K562 (cell line): ENCODE measurements at regions not wholly inside any gene's neighbourhood (a gene's known extent, or its start where the extent isn't known, plus 50 kb on each side); places are given as distances from the start of the nearest gene placed in this dataset.

Source experiments
- ATAC-seq: fragments of 200-7000 bp; cut with Tn5 transposase; 3 replicates; pipeline ENCODE4 v1.9.1; 2020; ENCODE audit warnings: moderate library complexity
- BruUV-seq: library from RNA; stranded (reverse); fragments of 400-500 nt; replicated peaks from 2 replicates; lab custom pipeline; 2021; lab: Mats Ljungman, UMichigan
- CTCF ChIA-PET: fragments of 300-600 bp; formaldehyde crosslinking; extraction: SDS; loops from one replicate; lab custom pipeline; 2021; ENCODE audit warnings: low intra/inter-chr PET ratio; lab: Yijun Ruan, JAX
- POLR2A ChIA-PET: fragments of 300-600, 350-650 bp; sonication (Branson Sonifier 250); formaldehyde crosslinking; extraction: SDS; loops from one replicate; lab custom pipeline; 2021; ENCODE audit warnings: antibody characterized with exemption, inconsistent platforms; lab: Yijun Ruan, JAX
- DNase-seq, 4 experiments: peaks; one replicate each; pipeline versions ENCODE4 v3.0.0 to v3.0.0-alpha.2; 2011 to 2018; ENCODE audit warnings: low spot score in 3 of 4, mixed read lengths in 3 of 4; ENCODE audit errors: extremely low read depth in 1 of 4
- FAIRE-seq: peaks from 2 replicates; lab custom pipeline; 2011; peaks lifted over from hg19 to GRCh38; lab: Jason Lieb, UNC
- H2AFZ ChIP-seq: 2 replicates; pipeline ENCODE4 v1.6.0; 2011; ENCODE audit warnings: low read depth, low read length, control low read depth, inconsistent platforms
- H3K27ac ChIP-seq: fragments of 200-600 bp; 3 replicates; pipeline ENCODE4 v1.8.0; 2011; ENCODE audit warnings: low read depth, mild to moderate bottlenecking, control low read depth, inconsistent platforms, low read length, moderate library complexity, mixed read lengths; ENCODE audit errors: extremely low read depth
- H3K27me3 ChIP-seq, 2 experiments: fragments of 300-600 bp in 1 of 2; 2 replicates in 1 of 2; 3 replicates in 1 of 2; pipeline versions ENCODE4 v1.6.0 to v1.8.0; 2011; ENCODE audit warnings: inconsistent platforms in 2 of 2, low read length in 2 of 2, mild to moderate bottlenecking in 1 of 2, mixed read lengths in 1 of 2, moderate library complexity in 1 of 2; ENCODE audit not compliant: control insufficient read depth in 2 of 2, insufficient read depth in 2 of 2
- H3K36me3 ChIP-seq: fragments of 300-600 bp; 3 replicates; pipeline ENCODE4 v1.8.0; 2011; ENCODE audit warnings: mild to moderate bottlenecking, low read length, inconsistent platforms; ENCODE audit not compliant: control insufficient read depth, insufficient read depth
- H3K4me1 ChIP-seq, 2 experiments: fragments of 200-600 bp in 1 of 2; replicated peaks in 1 of 2; 2 replicates in 1 of 2; 3 replicates in 1 of 2; pipeline versions ENCODE4 v1.5.1 to v1.8.0; 2011; ENCODE audit warnings: inconsistent platforms in 2 of 2, low read length in 2 of 2, mild to moderate bottlenecking in 1 of 2, mixed read lengths in 1 of 2, moderate library complexity in 1 of 2; ENCODE audit not compliant: control insufficient read depth in 2 of 2, insufficient read depth in 2 of 2
- H3K4me2 ChIP-seq: 2 replicates; pipeline ENCODE4 v1.6.1; 2011; ENCODE audit warnings: low read length, control low read depth, inconsistent platforms, mixed read lengths; ENCODE audit not compliant: insufficient read depth
- H3K4me3 ChIP-seq: fragments of 200-600 bp; sonication (generic), shearing (Covaris generic); 2 replicates; pipeline ENCODE4 v1.5.1; 2016; ENCODE audit warnings: control low read depth, inconsistent platforms
- H3K79me2 ChIP-seq: fragments of 200-600 bp; 3 replicates; pipeline ENCODE4 v1.8.0; 2011; ENCODE audit warnings: low read length, inconsistent platforms; ENCODE audit not compliant: control insufficient read depth, insufficient read depth
- H3K9ac ChIP-seq, 2 experiments: 2 replicates each; pipeline versions ENCODE4 v1.6.0 to v1.6.1; 2011; ENCODE audit warnings: low read depth in 2 of 2, low read length in 2 of 2, control low read depth in 1 of 2, inconsistent platforms in 1 of 2, mild to moderate bottlenecking in 1 of 2, mixed read lengths in 1 of 2; ENCODE audit not compliant: insufficient read depth in 1 of 2
- H3K9me1 ChIP-seq: one replicate; pipeline ENCODE4 v1.6.0; 2011; ENCODE audit warnings: inconsistent platforms, mild to moderate bottlenecking, low read length, moderate library complexity; ENCODE audit not compliant: control insufficient read depth, insufficient read depth
- H3K9me3 ChIP-seq: replicated peaks from 2 replicates; pipeline ENCODE4 v1.5.1; 2011; ENCODE audit warnings: low read depth, low read length, inconsistent platforms; ENCODE audit not compliant: control insufficient read depth, insufficient read depth
- H4K20me1 ChIP-seq: replicated peaks from 2 replicates; pipeline ENCODE4 v1.6.1; 2011; ENCODE audit warnings: low read length, inconsistent platforms, mixed read lengths; ENCODE audit not compliant: control insufficient read depth, insufficient read depth
- CEBPB ChIP-seq: fragments of 450-650 bp; IDR thresholded peaks from 2 replicates; pipeline ENCODE4 v1.6.1; 2016; ENCODE audit warnings: missing genetic modification characterization, missing compliant biosample characterization
- GTF2A2 ChIP-seq: IDR thresholded peaks from 2 replicates; pipeline ENCODE4 v1.6.1; 2016; ENCODE audit warnings: mild to moderate bottlenecking, missing genetic modification characterization, missing compliant biosample characterization
- IRF2 ChIP-seq: sonication (generic); formaldehyde crosslinking; IDR thresholded peaks from 2 replicates; pipeline ENCODE4 v1.8.1; 2022; ENCODE audit warnings: mild to moderate bottlenecking, missing genetic modification reagents
- KDM4B ChIP-seq, 2 experiments: fragments of 450-650 bp in 1 of 2; sonication (generic) in 1 of 2; IDR thresholded peaks; 2 replicates each; pipeline ENCODE4 v1.6.1; 2016 to 2017; ENCODE audit warnings: borderline replicate concordance in 2 of 2, antibody characterized with exemption in 1 of 2, low read depth in 1 of 2, mild to moderate bottlenecking in 1 of 2
- KLF16 ChIP-seq: IDR thresholded peaks from 2 replicates; pipeline ENCODE4 v1.6.1; 2016; ENCODE audit warnings: antibody characterized with exemption
- L3MBTL2 ChIP-seq: fragments of 450-650 bp; IDR thresholded peaks from 2 replicates; pipeline ENCODE4 v1.6.1; 2016; ENCODE audit warnings: mild to moderate bottlenecking, moderate library complexity
- NRF1 ChIP-seq, 2 experiments: fragments of 450-650 bp; IDR thresholded peaks in 1 of 2; conservative IDR thresholded peaks in 1 of 2; 2 replicates each; pipeline ENCODE4 v1.6.1; 2014; ENCODE audit warnings: mild to moderate bottlenecking in 2 of 2
- SMAD2 ChIP-seq: fragments of 150-350 bp; IDR thresholded peaks from 2 replicates; pipeline ENCODE4 v1.6.1; 2014; ENCODE audit warnings: low read depth, mild to moderate bottlenecking, low read length
- TAF9B ChIP-seq: fragments of 450-650 bp; IDR thresholded peaks from 2 replicates; pipeline ENCODE4 v1.6.1; 2018; ENCODE audit warnings: mild to moderate bottlenecking; ENCODE audit not compliant: partially characterized antibody
- ZNF316 ChIP-seq: fragments of 450-650 bp; IDR thresholded peaks from 2 replicates; pipeline ENCODE4 v1.6.1; 2016
- WGBS: fragments of 100-300 bp; shearing (Covaris generic); methylation state at CpG from one replicate; pipeline ENCODE4 v1.1.6; 2016; ENCODE audit warnings: low coverage, mixed read lengths; ENCODE audit not compliant: insufficient coverage; ENCODE audit errors: missing lambda C conversion rate; 5-methylcytosine and 5-hydroxymethylcytosine counted together
- in situ Hi-C: fragments of 300-500 bp; cut with MboI; formaldehyde crosslinking; loops from 4 replicates; pipeline ENCODE4 v1.15.0; 2018; ENCODE audit warnings: inconsistent platforms, mixed read lengths
- intact Hi-C: fragments of 100-400 bp; cut with micrococcal nuclease; formaldehyde crosslinking; loops from 2 replicates; pipeline ENCODE4 v1.14.2; 2022
- TF ChIP-seq, protein P1 (sequence below), 2 experiments: fragments of 450-650 bp in 1 of 2; sonication (generic) in 1 of 2; formaldehyde crosslinking in 1 of 2; IDR thresholded peaks; 2 replicates each; pipeline versions ENCODE4 v1.7.1 to v1.9.0; 2016 to 2022; ENCODE audit warnings: inconsistent platforms in 1 of 2, mild to moderate bottlenecking in 1 of 2, missing genetic modification reagents in 1 of 2

- no peak for TF ChIP-seq GTF2A2 (tag)
Measured at GRCh38 chr16:49057391-49057790, 224.2 kb downstream of the CBLN1 start (continued).

DNA sequence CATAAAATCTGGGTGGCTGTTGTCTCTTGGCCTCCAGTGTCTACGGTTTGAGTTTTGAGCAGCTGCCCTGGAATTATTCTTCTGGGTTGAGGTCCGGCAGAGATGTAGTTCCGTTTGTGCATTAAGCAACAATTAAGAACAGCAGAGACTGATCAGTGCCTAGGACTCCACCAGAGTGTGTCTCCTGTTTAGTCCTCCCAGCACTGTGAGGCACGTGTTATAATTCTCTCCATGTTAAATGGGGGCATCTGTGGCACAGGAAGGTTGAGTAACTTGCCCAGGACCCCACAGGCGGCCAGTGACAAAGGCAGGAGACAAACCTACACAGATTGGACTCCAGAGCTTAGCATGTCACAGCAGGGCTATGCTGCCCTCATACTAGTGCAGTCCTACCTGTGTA is 225.1 kb downstream of the CBLN1 start:
- no peak for ATAC-seq
- no peak overlapping the region for H3K9ac ChIP-seq
- H3K4me1 ChIP-seq: no peaks in the 10 kb centered on the region
- no peaks in the 10 kb centered on the region for H3K79me2 ChIP-seq
- no peaks in the 10 kb centered on the region for H3K36me3 ChIP-seq
- H4K20me1 ChIP-seq: no peaks in the 10 kb centered on the region; the same call in 1 of the 2 replicates
- no peak for FAIRE-seq
- CTCF ChIA-PET: no interaction called here
- WGBS: 0% methylated on average over 5 of the region's 5 CpGs
- no TSS peak for BruUV-seq
- POLR2A ChIA-PET: no interaction called here
- in situ Hi-C loops: no loop called here
- no peak for TF ChIP-seq KLF16
- no peak for TF ChIP-seq SMAD2
- TF ChIP-seq KDM4B (IDR thresholded peaks at IDR 0.05; ENCODE audit: borderline replicate concordance in 2 of 2, low read depth in 1 of 2): no peak
- no peak for TF ChIP-seq CEBPB (tag)
- TF ChIP-seq IRF2 (CRISPR knock-in tag): no peak
- TF ChIP-seq NRF1 (conservative IDR thresholded peaks at IDR 0.05 in 1 of 2, IDR thresholded peaks at IDR 0.05 in 1 of 2): no peak
- no peak for TF ChIP-seq L3MBTL2
- no peak for TF ChIP-seq TAF9B
- TF ChIP-seq ZNF316: no peak
- TF ChIP-seq, protein P1, sequence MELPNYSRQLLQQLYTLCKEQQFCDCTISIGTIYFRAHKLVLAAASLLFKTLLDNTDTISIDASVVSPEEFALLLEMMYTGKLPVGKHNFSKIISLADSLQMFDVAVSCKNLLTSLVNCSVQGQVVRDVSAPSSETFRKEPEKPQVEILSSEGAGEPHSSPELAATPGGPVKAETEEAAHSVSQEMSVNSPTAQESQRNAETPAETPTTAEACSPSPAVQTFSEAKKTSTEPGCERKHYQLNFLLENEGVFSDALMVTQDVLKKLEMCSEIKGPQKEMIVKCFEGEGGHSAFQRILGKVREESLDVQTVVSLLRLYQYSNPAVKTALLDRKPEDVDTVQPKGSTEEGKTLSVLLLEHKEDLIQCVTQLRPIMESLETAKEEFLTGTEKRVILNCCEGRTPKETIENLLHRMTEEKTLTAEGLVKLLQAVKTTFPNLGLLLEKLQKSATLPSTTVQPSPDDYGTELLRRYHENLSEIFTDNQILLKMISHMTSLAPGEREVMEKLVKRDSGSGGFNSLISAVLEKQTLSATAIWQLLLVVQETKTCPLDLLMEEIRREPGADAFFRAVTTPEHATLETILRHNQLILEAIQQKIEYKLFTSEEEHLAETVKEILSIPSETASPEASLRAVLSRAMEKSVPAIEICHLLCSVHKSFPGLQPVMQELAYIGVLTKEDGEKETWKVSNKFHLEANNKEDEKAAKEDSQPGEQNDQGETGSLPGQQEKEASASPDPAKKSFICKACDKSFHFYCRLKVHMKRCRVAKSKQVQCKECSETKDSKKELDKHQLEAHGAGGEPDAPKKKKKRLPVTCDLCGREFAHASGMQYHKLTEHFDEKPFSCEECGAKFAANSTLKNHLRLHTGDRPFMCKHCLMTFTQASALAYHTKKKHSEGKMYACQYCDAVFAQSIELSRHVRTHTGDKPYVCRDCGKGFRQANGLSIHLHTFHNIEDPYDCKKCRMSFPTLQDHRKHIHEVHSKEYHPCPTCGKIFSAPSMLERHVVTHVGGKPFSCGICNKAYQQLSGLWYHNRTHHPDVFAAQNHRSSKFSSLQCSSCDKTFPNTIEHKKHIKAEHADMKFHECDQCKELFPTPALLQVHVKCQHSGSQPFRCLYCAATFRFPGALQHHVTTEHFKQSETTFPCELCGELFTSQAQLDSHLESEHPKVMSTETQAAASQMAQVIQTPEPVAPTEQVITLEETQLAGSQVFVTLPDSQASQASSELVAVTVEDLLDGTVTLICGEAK (IDR thresholded peaks at IDR 0.05): no peak
- TF ChIP-seq, protein P1 (CRISPR knock-in tag; IDR thresholded peaks at IDR 0.05): no peak
- DNase-seq: no peak
- no peak overlapping the region for H3K4me3 ChIP-seq
- H3K4me2 ChIP-seq: no peak overlapping the region
- no peaks in the 10 kb centered on the region for H3K9me3 ChIP-seq
- H3K27ac ChIP-seq: no peak overlapping the region
- no peaks in the 10 kb centered on the region for H3K9me1 ChIP-seq
- H3K27me3 ChIP-seq: no peaks in the 10 kb centered on the region
- H2AFZ ChIP-seq: no peak overlapping the region
- intact Hi-C loops: no loop called here
